ENCODE measurements at regions not wholly inside any gene's neighbourhood (a gene's known extent, or its start where the extent isn't known, plus 50 kb on each side); places are given as distances from the start of the nearest gene placed in this dataset.

- TF ChIP-seq POLR2AphosphoS5 (IDR thresholded peaks at IDR 0.05) (no peak), CTCF (IDR thresholded peaks at IDR 0.05; ENCODE audit: poor library complexity, severe bottlenecking) (no peak), REST (IDR thresholded peaks at IDR 0.05; ENCODE audit: borderline replicate concordance) (no peak)
Measured at GRCh38 chr15:36263666-36264065, 315.8 kb upstream of the CDIN1 start.

All from neural cell (in vitro differentiated cells).